ENCODE measurements at regions not wholly inside any gene's neighbourhood (a gene's known extent, or its start where the extent isn't known, plus 50 kb on each side); places are given as distances from the start of the nearest gene placed in this dataset.

GRCh38 chr3:34183611-34184340, 385.3 kb downstream of the PDCD6IP start (continued):
- TF ChIP-seq ZBTB40 (IDR thresholded peaks at IDR 0.05; ENCODE audit: borderline replicate concordance) (no peak), SREBF1 (IDR thresholded peaks at IDR 0.05; ENCODE audit: low read length) (no peak), SMC3 (IDR thresholded peaks at IDR 0.05; ENCODE audit: borderline replicate concordance, low read length) (no peak), POU2F2 (IDR thresholded peaks at IDR 0.05; ENCODE audit: borderline replicate concordance, low read depth, low read length) (no peak), ASH2L (IDR thresholded peaks at IDR 0.05; ENCODE audit: borderline replicate concordance, low read depth) (no peak), DPF2 (IDR thresholded peaks at IDR 0.05) (no peak)
- TF ChIP-seq, protein P1, sequence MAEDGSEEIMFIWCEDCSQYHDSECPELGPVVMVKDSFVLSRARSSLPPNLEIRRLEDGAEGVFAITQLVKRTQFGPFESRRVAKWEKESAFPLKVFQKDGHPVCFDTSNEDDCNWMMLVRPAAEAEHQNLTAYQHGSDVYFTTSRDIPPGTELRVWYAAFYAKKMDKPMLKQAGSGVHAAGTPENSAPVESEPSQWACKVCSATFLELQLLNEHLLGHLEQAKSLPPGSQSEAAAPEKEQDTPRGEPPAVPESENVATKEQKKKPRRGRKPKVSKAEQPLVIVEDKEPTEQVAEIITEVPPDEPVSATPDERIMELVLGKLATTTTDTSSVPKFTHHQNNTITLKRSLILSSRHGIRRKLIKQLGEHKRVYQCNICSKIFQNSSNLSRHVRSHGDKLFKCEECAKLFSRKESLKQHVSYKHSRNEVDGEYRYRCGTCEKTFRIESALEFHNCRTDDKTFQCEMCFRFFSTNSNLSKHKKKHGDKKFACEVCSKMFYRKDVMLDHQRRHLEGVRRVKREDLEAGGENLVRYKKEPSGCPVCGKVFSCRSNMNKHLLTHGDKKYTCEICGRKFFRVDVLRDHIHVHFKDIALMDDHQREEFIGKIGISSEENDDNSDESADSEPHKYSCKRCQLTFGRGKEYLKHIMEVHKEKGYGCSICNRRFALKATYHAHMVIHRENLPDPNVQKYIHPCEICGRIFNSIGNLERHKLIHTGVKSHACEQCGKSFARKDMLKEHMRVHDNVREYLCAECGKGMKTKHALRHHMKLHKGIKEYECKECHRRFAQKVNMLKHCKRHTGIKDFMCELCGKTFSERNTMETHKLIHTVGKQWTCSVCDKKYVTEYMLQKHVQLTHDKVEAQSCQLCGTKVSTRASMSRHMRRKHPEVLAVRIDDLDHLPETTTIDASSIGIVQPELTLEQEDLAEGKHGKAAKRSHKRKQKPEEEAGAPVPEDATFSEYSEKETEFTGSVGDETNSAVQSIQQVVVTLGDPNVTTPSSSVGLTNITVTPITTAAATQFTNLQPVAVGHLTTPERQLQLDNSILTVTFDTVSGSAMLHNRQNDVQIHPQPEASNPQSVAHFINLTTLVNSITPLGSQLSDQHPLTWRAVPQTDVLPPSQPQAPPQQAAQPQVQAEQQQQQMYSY (CRISPR knock-in tag; IDR thresholded peaks at IDR 0.05): no peak
